Body of pancreas (tissue), 4 donors: ENCODE measurements at regions not wholly inside any gene's neighbourhood (a gene's known extent, or its start where the extent isn't known, plus 50 kb on each side); places are given as distances from the start of the nearest gene placed in this dataset.

Experiments
- CTCF ChIP-seq, 7 experiments: fragments of 450-650 bp in 4 of 7; fragments of 200-600 bp in 3 of 7; sonication (generic) in 3 of 7; IDR thresholded peaks; one replicate each; pipeline ENCODE4 v1.5.1; 2016 to 2019; ENCODE audit warnings: antibody characterized with exemption in 7 of 7
- POLR2A ChIP-seq, 3 donors: fragments of 450-650 bp; IDR thresholded peaks; one replicate each; pipeline ENCODE4 v1.6.1; 2016; ENCODE audit warnings: antibody characterized with exemption in 3 of 3, mild to moderate bottlenecking in 2 of 3

- TF ChIP-seq CTCF (IDR thresholded peaks at IDR 0.05), result no peak
- TF ChIP-seq POLR2A (IDR thresholded peaks at IDR 0.05), result no peak
Observed at GRCh38 chr6:166101819-166102419, 65.7 kb downstream of the TBXT start.
